Urinary bladder (tissue), 3 donors: ENCODE measurements at regions not wholly inside any gene's neighbourhood (a gene's known extent, or its start where the extent isn't known, plus 50 kb on each side); places are given as distances from the start of the nearest gene placed in this dataset.
"Not testable (repeated sequence)": the region's sequence is repeated elsewhere in the genome, so short reads cannot be mapped to it uniquely, and the experiment has no call there.

Experiments
- DNase-seq: peaks from one replicate; pipeline ENCODE4 v3.0.0-alpha.2; 2015; ENCODE audit errors: extremely low spot score
- H3K27ac ChIP-seq: one replicate; pipeline ENCODE4 v1.5.1; 2013; ENCODE audit warnings: low read depth, mild to moderate bottlenecking, moderate library complexity
- H3K36me3 ChIP-seq: one replicate; pipeline ENCODE4 v1.6.1; 2013; ENCODE audit warnings: mild to moderate bottlenecking, moderate library complexity; ENCODE audit not compliant: insufficient read depth
- H3K4me1 ChIP-seq: one replicate; pipeline ENCODE4 v1.6.1; 2013; ENCODE audit warnings: mild to moderate bottlenecking, moderate library complexity; ENCODE audit not compliant: insufficient read depth
- H3K4me3 ChIP-seq: one replicate; pipeline ENCODE4 v1.5.1; 2013; ENCODE audit warnings: low read depth, low read length
- WGBS: extraction: QIAGEN DNeasy Blood & Tissue Kit; methylation state at CpG from one replicate; pipeline ENCODE4 v1.1.7; 2013; 5-methylcytosine and 5-hydroxymethylcytosine counted together
- donor health status: healthy with polysubstance abuse.
- donor health status: healthy.

DNA sequence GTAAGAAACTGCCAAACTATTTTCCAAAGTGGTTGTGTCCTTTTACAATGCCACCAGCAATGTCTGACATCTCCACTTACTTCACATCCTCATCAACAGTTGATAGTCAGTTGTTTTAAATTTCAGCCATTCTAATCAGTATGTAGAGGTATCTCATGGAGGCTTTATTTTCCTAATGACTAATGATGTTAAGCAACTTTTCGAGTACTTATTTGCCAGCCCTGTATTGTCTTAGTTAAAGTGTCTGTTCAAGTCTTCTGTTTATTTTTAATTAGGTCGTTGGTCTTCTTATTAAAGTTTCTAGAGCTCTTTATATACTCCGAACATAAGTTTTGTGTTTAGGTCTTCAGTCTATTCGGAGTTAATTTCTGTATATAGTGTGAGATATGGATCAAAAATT lies 54.9 kb upstream of the NBPF12 start:
- not testable (repeated sequence) for H3K27ac ChIP-seq, H3K36me3 ChIP-seq, H3K4me1 ChIP-seq, H3K4me3 ChIP-seq, DNase-seq
- whole genome bisulfite sequencing: 85% methylated on average over 4 of the region's 4 CpGs

DNA sequence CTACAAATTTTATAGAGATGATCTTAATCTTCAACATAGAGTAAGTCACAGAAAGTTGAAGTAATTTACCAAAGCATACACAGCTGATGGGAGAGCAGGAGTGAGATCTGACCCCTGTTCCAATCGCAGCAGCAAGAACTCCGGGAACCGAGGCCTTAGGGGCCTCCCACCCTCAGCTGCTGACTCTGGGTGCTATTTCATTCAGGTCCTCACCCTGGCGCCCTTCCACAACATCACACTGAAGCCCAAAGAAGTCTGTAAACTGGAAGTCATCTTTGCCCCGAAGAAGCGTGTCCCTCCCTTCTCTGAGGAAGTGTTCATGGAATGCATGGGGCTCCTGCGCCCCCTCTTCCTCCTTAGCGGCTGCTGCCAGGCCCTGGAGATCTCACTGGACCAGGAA lies 57.0 kb upstream of the NBPF12 start:
- WGBS: 70% methylated on average over 6 of the region's 8 CpGs
- not testable (repeated sequence) for H3K36me3 ChIP-seq, H3K4me1 ChIP-seq, H3K4me3 ChIP-seq, H3K27ac ChIP-seq, DNase-seq

DNA sequence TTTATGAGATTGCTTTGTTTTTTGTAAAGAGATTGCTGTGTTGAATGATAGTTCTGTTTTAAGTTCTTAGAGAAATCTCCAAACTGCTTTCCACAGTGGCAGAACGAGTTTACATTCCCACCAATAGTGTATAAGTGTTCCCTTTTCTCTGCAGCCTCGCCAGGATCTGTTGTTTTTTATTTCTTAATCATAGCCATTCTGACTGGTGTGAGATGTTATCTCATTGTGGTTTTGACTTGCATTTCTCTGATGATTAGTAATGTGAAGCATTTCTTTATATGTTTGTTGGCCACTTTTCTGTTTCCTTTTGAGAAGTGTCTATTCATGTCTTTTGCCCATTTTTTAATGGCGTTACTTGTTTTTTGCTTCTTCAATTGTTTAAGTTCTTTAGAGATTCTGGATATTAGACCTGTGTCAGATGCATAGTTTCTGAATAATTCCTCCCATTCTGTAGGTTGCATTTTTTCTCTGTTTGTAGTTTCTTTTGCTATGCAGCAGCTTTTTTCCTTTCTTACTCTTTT lies 74.3 kb upstream of the NBPF12 start:
- H3K36me3 ChIP-seq, H3K4me1 ChIP-seq, H3K27ac ChIP-seq, H3K4me3 ChIP-seq, DNase-seq: not testable (repeated sequence)
- WGBS: 67% methylated on average over 3 of the region's 3 CpGs

DNA sequence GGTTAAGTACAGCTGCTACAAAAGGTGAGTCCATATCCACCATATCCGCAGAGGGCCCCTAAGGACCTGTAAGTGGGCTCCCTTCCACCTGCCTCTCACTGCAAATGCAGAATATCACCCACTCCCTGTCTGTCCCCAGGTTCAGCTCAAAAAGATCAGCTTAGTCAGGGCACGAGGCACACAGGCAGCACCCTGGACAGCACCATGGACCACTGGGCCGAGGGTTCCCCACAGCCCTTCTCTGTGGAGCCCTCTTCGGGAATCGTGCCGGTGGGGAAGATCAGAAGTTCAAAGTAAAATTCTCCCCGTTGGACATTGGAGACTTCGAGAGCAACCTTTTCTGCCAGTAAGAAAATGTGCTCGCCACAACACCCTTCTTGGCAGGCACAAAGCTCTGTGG lies 85.0 kb upstream of the NBPF12 start:
- WGBS: 62% methylated on average over 8 of the region's 9 CpGs
- not testable (repeated sequence) for H3K4me1 ChIP-seq, DNase-seq, H3K27ac ChIP-seq, H3K36me3 ChIP-seq, H3K4me3 ChIP-seq

DNA sequence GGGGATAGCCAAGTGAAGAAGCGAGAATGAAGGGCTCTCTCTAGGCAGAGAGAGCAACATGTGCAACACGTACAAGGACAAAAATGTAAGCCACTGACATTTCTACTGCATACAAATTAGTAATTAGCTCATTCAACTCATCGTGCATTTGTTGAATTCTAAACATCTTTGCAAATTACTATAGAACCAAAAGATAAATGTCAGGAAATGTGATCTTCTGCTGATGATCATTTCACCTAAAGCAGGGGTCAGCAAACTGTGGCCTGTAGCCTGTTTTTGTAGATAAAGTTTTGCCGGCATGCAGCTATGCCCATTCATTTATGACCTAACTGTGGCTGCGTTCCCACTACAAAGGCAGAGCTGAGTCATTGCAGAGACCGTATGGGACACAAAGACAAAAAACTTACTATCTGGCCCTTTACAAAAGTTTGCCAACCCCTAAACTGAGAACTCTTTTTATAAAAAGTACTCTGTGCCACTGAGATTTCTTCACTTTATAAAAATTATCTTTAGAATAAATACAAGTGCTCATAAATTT lies 87.7 kb upstream of the NBPF12 start:
- not testable (repeated sequence) for H3K4me1 ChIP-seq, H3K4me3 ChIP-seq, DNase-seq, H3K36me3 ChIP-seq, H3K27ac ChIP-seq
- 28% methylated on average over 6 of the region's 6 CpGs for WGBS

DNA sequence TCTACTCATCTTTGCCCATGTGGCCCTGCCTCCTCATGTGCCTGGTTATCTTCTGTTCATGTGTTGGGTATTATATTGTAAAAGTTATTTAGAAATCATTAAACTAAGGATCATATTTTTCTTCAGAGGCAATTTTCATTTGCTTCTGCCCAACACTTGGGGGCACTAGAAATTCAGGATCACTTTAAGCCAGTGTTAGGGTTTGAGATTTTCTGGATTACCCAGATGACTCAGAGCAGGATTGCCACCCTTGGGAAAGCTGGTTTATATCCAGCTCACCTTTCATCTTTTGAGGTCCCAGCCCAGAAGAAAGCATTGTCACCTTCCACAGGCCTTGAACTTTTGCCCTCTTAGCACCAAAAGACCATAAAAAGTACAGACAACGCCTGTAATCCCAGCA lies 99.4 kb upstream of the NBPF12 start:
- not testable (repeated sequence) for H3K4me3 ChIP-seq, DNase-seq, H3K27ac ChIP-seq, H3K36me3 ChIP-seq, H3K4me1 ChIP-seq
- WGBS: no CpG with 5 or more reads among the region's 1 CpG

DNA sequence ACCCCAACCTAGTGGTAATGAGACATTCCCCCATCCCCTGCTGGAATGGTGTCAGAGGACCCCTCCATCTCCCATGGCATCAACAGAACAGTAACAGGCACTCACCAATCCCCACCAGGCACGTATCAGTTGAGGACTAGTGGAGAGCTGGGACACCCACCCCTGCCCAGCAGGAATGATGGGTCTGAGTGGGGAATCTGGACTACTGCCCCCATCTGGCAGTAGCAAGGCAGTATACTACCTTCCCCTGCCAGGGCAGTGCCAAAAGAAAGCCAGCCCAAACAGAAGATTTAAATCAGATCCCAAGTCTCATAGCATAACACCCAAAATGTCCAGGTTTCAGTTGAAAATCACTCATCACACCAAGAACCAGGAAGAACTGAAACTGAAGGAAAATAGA lies 111.2 kb upstream of the NBPF12 start:
- H3K4me1 ChIP-seq, H3K4me3 ChIP-seq, H3K36me3 ChIP-seq, H3K27ac ChIP-seq, DNase-seq: not testable (repeated sequence)
- WGBS: no CpG with 5 or more reads among the region's 1 CpG

DNA sequence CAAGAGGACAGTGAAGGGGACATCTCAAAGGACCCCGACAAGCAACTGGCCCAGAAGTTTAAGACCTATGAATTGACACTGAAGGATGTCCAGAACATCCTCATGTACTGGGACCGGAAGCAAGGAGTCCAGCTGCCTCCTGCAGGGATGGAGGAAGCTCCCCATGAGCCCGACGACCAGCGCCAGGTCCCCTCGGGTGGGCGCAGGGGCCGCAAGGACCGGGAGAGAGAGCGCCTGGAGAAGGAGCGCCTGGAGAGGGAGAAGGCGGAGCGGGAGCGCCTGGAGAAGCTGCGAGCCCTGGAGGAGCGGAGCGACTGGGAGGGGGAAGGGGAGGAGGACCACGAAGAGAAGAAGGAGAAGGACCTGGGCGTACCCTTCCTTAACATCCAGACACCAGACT lies 143.9 kb upstream of the NBPF12 start:
- not testable (repeated sequence) for H3K4me1 ChIP-seq, H3K36me3 ChIP-seq, H3K27ac ChIP-seq, DNase-seq, H3K4me3 ChIP-seq
- WGBS: 95% methylated on average over 19 of the region's 19 CpGs

DNA sequence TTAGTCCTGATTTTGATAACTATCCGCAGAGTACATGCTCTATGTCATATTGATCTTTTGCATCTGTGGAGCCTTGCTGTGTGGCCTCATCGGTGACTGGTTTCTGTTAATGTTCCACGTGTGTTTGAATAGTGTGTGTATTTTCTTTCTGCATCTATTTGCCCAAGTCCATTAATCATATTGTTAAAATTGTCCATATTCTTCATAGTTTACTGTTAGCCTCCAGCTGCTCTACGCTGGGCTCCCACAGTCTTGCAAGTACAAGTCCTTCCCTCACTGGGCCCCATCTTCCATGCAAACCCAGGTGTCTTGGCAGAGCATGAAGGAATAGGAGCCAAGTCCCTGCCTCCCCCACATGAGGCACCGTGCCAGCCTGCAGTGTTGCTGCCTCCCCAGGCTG lies 145.4 kb upstream of the NBPF12 start:
- peak; percentile 51 for DNase-seq

DNA sequence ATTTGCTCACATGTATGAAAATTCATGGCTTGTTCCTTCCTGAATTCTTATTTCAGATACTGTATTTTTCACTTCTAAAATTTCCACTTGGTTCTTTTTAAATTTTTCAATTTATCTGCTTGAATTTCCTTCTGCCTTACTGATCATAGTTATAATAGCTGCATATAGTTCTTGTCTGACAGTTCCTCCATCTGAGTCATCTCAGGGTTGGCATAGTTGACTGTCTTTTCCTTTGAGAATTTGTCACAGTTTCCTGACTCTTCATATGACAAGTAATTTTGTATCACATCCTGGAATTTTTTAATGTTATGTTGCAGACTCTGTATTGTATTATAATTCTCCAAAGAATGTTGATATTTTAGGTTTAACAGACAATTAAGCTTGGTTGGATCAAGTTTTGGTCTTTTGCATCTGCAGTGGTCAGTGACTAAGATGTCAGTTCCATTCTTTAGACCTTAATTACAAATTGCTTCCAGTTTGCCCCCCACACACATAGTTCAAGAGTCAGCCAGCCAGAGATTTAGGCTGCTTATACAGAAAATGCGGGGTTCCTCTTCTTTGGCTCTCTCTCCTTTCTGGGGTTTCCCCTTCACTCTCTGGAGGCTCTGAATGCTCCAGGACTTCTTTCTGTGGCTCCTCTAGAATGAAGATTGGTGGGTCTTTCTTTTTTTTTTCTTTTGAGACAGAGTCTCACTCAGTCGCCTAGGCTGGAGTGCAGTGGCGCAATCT lies 153.7 kb upstream of the NBPF12 start:
- H3K27ac ChIP-seq, DNase-seq, H3K4me1 ChIP-seq, H3K4me3 ChIP-seq, H3K36me3 ChIP-seq: not testable (repeated sequence)
- WGBS: 93% methylated on average over 1 of the region's 3 CpGs

More for the DNA sequence above, 145.4 kb upstream of the NBPF12 start:
- not testable (repeated sequence) for H3K27ac ChIP-seq, H3K4me1 ChIP-seq, H3K4me3 ChIP-seq, H3K36me3 ChIP-seq
- 35% methylated on average over 5 of the region's 5 CpGs for WGBS

DNA sequence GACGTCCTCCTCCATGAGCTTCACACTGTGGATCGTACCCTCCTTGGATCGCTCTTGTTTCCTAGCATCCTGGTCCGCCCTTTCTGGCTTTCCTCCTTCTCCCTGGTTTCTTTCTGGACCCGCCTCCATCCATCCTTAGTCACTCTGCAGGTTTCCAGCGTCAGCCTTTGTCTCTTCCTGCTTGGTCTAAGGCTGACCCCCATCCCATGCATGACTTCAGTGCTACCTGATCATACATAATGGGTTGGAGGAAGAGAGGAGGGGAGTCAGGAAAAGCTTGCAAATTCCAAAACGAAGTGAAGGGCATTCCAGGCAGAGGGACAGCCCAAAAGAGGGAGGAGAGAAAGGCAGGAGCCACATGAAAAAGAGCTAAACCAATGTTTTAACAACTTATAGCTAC lies 156.9 kb upstream of the NBPF12 start:
- H3K36me3 ChIP-seq, DNase-seq, H3K4me3 ChIP-seq, H3K27ac ChIP-seq, H3K4me1 ChIP-seq: not testable (repeated sequence)
- WGBS: 76% methylated on average over 7 of the region's 7 CpGs

DNA sequence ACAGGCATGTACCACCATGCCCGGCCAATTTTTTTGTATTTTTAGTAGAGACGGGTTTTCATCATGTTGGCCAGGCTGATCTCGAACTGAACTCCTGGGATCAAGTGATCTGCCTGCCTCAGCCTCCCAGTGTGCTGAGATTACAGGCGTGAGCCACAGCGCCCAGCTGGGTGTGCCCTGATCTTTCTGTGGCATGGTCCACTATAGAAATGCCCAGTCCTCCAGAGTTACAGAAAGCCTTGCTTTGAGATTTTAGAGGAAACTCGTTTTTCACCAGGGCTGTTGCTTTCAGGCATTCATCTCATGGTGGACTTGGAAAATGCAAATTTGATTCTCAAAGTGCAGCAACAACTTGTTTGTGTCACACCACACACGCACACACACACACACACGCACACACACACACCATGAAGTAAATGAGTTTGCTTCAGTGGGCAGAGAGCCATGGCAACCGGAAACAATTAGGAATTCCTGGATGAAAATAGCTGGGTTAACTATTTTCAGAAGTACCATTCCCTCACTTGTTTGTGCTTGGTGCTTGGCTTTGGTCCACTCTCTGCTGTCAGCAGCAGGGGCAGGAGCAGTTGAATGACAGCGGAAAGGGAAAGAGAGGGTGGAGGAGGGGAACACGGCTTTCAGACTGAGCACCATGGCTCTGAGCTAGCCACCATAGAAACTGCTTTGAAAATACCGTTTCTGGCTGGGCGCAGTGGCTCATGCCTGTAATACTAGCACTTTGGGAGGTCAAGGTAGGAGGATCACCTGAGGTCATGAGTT lies 160.1 kb upstream of the NBPF12 start:
- 58% methylated on average over 10 of the region's 13 CpGs for WGBS
- not testable (repeated sequence) for DNase-seq

DNA sequence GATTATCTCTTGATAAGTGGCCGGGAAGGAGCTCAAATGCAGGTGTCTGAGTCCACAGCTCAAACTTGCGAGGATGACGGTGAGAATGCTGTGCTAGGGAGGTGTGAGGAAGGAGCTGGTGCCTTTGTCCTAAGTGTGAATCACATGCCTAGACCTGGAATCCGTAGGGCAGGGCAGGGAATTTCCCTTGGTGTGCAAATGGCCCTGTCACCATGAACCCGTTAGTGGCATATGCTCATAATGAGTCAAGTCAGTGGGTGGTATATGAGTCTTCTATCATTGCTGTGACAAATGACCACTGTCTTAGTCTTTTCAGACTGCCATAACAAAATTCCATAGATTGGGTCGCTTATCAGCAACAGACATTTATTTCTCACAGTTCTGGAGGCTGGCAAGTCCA lies 163.1 kb upstream of the NBPF12 start:
- 83% methylated on average over 4 of the region's 6 CpGs for WGBS
- H3K4me3 ChIP-seq, DNase-seq, H3K36me3 ChIP-seq, H3K27ac ChIP-seq, H3K4me1 ChIP-seq: not testable (repeated sequence)

More for the DNA sequence above, 160.1 kb upstream of the NBPF12 start:
- not testable (repeated sequence) for H3K4me3 ChIP-seq, H3K27ac ChIP-seq, H3K4me1 ChIP-seq, H3K36me3 ChIP-seq

DNA sequence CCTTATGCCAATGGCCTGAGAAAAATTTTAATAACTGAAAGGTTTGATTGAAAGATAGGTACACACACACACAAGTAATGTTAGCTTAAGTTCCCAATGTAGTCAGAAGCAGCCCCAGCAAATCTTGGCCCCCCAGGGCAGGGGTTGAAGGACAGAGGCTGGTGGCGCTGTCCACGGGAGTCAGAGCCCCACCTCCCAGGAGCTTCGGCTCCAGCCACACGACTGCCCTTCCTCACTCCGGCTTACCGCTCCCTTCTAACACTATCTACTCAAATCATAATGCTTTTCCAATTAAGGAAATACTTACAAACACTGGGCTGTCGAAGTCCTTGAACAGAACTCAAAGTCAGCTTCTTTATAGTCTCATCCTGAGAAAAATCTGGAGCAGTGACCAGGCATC lies 163.9 kb upstream of the NBPF12 start:
- 40% methylated on average over 7 of the region's 7 CpGs for WGBS
- not testable (repeated sequence) for H3K27ac ChIP-seq, H3K4me3 ChIP-seq, H3K4me1 ChIP-seq, H3K36me3 ChIP-seq, DNase-seq
